Testis (tissue), 2 donors: ENCODE measurements at regions not wholly inside any gene's neighbourhood (a gene's known extent, or its start where the extent isn't known, plus 50 kb on each side); places are given as distances from the start of the nearest gene placed in this dataset.

ENCODE experiments used
- DNase-seq: peaks from one replicate; pipeline ENCODE4 v3.0.0-alpha.2; 2019
- H3K27ac ChIP-seq, 2 donors: fragments of 200-600 bp; sonication (generic); one replicate each; pipeline ENCODE4 v1.5.1; 2019
- H3K27me3 ChIP-seq: fragments of 200-600 bp; sonication (generic); one replicate; pipeline ENCODE4 v1.5.1; 2019
- H3K36me3 ChIP-seq: fragments of 200-600 bp; sonication (generic); one replicate; pipeline ENCODE4 v1.5.1; 2017; ENCODE audit warnings: low read depth; ENCODE audit errors: missing control alignments
- H3K4me1 ChIP-seq: fragments of 200-600 bp; sonication (generic); one replicate; pipeline ENCODE4 v1.5.1; 2019
- H3K4me3 ChIP-seq, 2 donors: fragments of 200-600 bp; sonication (generic); one replicate each; pipeline ENCODE4 v1.5.1; 2017 to 2019
- H3K9me3 ChIP-seq: fragments of 200-600 bp; sonication (generic); one replicate; pipeline ENCODE4 v1.5.1; 2017
- CTCF ChIP-seq, 3 experiments: fragments of 450-650 bp in 2 of 3; fragments of 200-600 bp in 1 of 3; sonication (generic) in 1 of 3; IDR thresholded peaks; one replicate each; pipeline ENCODE4 v1.5.1; 2016 to 2019; ENCODE audit warnings: antibody characterized with exemption in 3 of 3, mild to moderate bottlenecking in 2 of 3, moderate library complexity in 1 of 3
- POLR2A ChIP-seq: fragments of 450-650 bp; IDR thresholded peaks from one replicate; pipeline ENCODE4 v1.6.1; 2017; ENCODE audit warnings: antibody characterized with exemption, mild to moderate bottlenecking, moderate library complexity
- WGBS, 2 donors: methylation state at CpG; one replicate each; pipeline ENCODE4 v1.1.5; 2018; 5-methylcytosine and 5-hydroxymethylcytosine counted together
- intact Hi-C: fragments of 100-400 bp; cut with DNase I; formaldehyde crosslinking; loops from one replicate; pipeline ENCODE4 v1.15.1; 2023; ENCODE audit warnings: low total_unique reads

DNA sequence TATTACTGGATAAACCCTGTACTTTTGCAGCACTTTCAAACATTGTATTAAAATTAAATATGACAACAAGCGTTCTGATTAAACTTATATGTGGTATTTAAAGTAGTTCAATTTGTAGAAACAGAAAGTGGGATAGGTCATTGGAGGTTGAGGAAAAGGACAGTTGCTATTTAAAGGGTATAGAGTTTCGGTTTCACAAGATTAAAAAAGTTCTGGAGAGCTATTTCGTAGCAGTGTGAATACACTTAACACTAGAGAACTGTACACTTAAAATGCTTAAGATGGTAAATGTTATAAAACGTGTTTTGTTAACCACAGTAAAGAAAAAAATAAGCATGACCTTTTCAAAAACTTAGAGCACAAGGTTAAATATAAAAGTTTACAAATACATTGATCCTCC, 382.1 kb downstream of the BRINP1 start:
- H3K36me3 ChIP-seq, result no peaks in the 10 kb centered on the region
- intact Hi-C loops, result no loop called here
- H3K4me3 ChIP-seq, result no peak overlapping the region
- H3K27ac ChIP-seq, result no peak overlapping the region
- TF ChIP-seq POLR2A (no peak), CTCF (IDR thresholded peaks at IDR 0.05) (no peak)
- DNase-seq, result no peak
- no peaks in the 10 kb centered on the region for H3K4me1 ChIP-seq
- no peaks in the 10 kb centered on the region for H3K9me3 ChIP-seq
- no peaks in the 10 kb centered on the region for H3K27me3 ChIP-seq
- 75 to 76% methylated on average over 4 of the region's 4 CpGs for WGBS, 2 donors

GRCh38 chr9:118990949-118991348, 378.3 kb downstream of the BRINP1 start:
- H3K27me3 ChIP-seq, result no peaks in the 10 kb centered on the region
- TF ChIP-seq POLR2A, result no peak
- TF ChIP-seq CTCF (IDR thresholded peaks at IDR 0.05), result no peak
- intact Hi-C loops, result no loop called here
- H3K9me3 ChIP-seq, result no peaks in the 10 kb centered on the region
- no peak overlapping the region for H3K4me3 ChIP-seq
- 75 to 83% methylated on average over 2 of the region's 2 CpGs for WGBS, 2 donors
- H3K4me1 ChIP-seq, result no peaks in the 10 kb centered on the region
- no peak overlapping the region for H3K27ac ChIP-seq
- no peaks in the 10 kb centered on the region for H3K36me3 ChIP-seq
- no peak for DNase-seq

- no peaks in the 10 kb centered on the region for H3K27me3 ChIP-seq
- WGBS, 2 donors, result 84 to 86% methylated on average over 3 of the region's 3 CpGs
- H3K9me3 ChIP-seq, result no peaks in the 10 kb centered on the region
- intact Hi-C loops, result no loop called here
- H3K27ac ChIP-seq, result no peak overlapping the region
- no peaks in the 10 kb centered on the region for H3K4me1 ChIP-seq
- no peak for DNase-seq
- no peaks in the 10 kb centered on the region for H3K36me3 ChIP-seq
- H3K4me3 ChIP-seq, result no peak overlapping the region
- TF ChIP-seq CTCF (IDR thresholded peaks at IDR 0.05) (no peak), POLR2A (no peak)
These were observed 377.6 kb downstream of the BRINP1 start for GRCh38 chr9:118991366-118992285.

GRCh38 chr9:118992813-118993794, 376.1 kb downstream of the BRINP1 start:
- no peaks in the 10 kb centered on the region for H3K4me1 ChIP-seq
- TF ChIP-seq POLR2A (no peak), CTCF (IDR thresholded peaks at IDR 0.05) (no peak)
- intact Hi-C loops, result no loop called here
- H3K27ac ChIP-seq, result no peak overlapping the region
- no peak overlapping the region for H3K4me3 ChIP-seq
- no peaks in the 10 kb centered on the region for H3K9me3 ChIP-seq
- 43 to 51% methylated on average over 15 of the region's 15 CpGs for WGBS, 2 donors
- no peaks in the 10 kb centered on the region for H3K36me3 ChIP-seq
- H3K27me3 ChIP-seq, result no peaks in the 10 kb centered on the region
- DNase-seq, result no peak
